ENCODE measurements at regions not wholly inside any gene's neighbourhood (a gene's known extent, or its start where the extent isn't known, plus 50 kb on each side); places are given as distances from the start of the nearest gene placed in this dataset.

DNA sequence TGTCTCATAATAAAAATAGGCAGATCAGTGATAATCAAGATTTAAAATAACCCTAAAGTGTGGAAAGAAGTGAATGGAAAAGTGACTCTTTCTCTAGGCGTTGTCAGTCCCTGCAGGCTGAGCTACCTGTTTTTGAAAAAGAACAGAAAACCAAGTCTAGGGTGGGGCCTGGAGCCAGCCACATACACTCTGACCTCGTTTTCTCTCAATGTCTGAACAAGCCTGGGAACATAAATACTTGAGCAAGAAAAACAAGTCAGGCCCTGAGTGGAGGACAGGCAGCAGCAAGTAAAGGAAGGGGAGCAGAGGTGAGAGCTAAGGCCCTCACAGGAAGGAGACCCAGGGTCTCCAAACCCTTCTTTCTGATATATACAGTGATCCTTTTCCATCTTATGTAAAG lies 91.7 kb upstream of the HPF1 start:
- Histone ChIP-seq H3K27ac (no peak overlapping the region), H3K9me3 (no peaks in the 10 kb centered on the region), H3K4me3 (no peak overlapping the region), H3K4me1 (no peaks in the 10 kb centered on the region), H3K27me3 (no peaks in the 10 kb centered on the region), H3K36me3 (no peaks in the 10 kb centered on the region)
- no peak for TF ChIP-seq POLR2A (IDR thresholded peaks at IDR 0.05)
- TF ChIP-seq, protein P1, sequence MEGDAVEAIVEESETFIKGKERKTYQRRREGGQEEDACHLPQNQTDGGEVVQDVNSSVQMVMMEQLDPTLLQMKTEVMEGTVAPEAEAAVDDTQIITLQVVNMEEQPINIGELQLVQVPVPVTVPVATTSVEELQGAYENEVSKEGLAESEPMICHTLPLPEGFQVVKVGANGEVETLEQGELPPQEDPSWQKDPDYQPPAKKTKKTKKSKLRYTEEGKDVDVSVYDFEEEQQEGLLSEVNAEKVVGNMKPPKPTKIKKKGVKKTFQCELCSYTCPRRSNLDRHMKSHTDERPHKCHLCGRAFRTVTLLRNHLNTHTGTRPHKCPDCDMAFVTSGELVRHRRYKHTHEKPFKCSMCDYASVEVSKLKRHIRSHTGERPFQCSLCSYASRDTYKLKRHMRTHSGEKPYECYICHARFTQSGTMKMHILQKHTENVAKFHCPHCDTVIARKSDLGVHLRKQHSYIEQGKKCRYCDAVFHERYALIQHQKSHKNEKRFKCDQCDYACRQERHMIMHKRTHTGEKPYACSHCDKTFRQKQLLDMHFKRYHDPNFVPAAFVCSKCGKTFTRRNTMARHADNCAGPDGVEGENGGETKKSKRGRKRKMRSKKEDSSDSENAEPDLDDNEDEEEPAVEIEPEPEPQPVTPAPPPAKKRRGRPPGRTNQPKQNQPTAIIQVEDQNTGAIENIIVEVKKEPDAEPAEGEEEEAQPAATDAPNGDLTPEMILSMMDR (IDR thresholded peaks at IDR 0.05), result no peak
- DNase-seq, result no peak
- intact Hi-C loops (cut with DNase I; ENCODE audit: low total_unique reads), result no loop called here

DNA sequence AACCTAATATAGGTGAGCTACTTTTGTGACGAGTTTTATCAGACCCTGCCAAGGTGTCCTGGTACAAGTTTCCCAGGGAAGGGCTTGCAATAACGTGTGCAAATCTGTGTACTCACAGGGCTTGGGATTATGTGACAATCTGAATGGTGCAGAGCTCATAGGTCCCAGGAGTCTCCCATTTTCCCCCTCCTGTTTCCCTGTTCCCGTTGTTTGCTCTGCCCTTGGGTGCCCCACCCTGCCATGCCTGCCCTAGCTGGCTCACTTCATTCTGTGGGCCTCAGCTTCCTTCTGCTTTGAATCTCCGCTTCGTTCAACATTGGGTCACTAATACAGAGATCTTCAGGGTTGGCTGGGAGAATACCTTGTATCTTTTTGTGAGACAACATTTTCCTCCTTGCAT lies 90.3 kb upstream of the HPF1 start:
- Histone ChIP-seq H3K27me3 (no peaks in the 10 kb centered on the region), H3K4me3 (no peak overlapping the region), H3K27ac (no peak overlapping the region), H3K4me1 (no peaks in the 10 kb centered on the region), H3K36me3 (no peaks in the 10 kb centered on the region), H3K9me3 (no peaks in the 10 kb centered on the region)
- no peak for DNase-seq
- TF ChIP-seq POLR2A (IDR thresholded peaks at IDR 0.05), result no peak
- TF ChIP-seq, protein P1 (IDR thresholded peaks at IDR 0.05), result no peak
- intact Hi-C loops (cut with DNase I; ENCODE audit: low total_unique reads), result no loop called here

DNA sequence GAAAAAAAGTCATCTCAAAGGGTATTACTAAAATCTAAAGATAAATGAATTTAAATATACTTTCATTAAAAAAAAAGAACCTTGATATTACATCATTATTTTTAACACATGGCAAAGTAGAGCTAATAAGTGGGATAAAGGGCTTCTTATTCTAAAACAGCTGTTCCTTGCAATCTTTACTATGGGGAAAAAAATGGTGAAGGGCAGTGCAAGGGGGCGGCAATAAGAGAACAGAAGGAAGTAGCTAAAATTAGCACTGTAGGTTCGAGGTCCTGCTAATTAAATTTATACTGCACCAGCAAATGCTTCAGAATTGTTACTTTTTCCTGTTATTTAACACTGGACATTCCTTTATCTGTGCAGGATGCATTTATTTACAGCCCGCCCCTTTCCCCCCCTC lies 89.4 kb upstream of the HPF1 start:
- H3K27me3 ChIP-seq, result no peaks in the 10 kb centered on the region
- H3K36me3 ChIP-seq, result no peaks in the 10 kb centered on the region
- no peaks in the 10 kb centered on the region for H3K9me3 ChIP-seq
- H3K4me1 ChIP-seq, result no peaks in the 10 kb centered on the region
- DNase-seq, result no peak
- H3K4me3 ChIP-seq, result no peak overlapping the region
- no peak for TF ChIP-seq POLR2A (IDR thresholded peaks at IDR 0.05)
- TF ChIP-seq, protein P1 (IDR thresholded peaks at IDR 0.05), result no peak
- H3K27ac ChIP-seq, result no peak overlapping the region
- intact Hi-C loops (cut with DNase I; ENCODE audit: low total_unique reads), result no loop called here

DNA sequence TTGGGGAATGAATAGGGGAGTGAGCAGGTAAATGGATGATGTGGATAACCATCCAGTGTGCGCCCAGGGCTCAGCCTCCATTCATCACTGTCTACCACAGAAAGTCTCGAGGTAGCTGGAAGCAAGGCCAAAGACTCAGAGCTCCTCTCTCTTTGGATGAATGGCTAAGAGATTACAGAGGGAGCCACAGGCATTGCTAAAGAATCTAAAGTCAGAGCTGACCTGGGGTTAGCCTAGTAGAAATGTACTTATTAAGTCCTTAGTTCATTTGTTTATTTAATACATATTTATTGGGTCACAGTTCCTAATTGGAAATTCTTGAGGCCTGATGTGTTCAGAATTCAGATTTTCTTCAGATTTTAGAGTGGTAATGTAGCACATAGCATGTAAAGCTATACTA lies 88.7 kb upstream of the HPF1 start:
- no peak for DNase-seq
- intact Hi-C loops (cut with DNase I; ENCODE audit: low total_unique reads), result no loop called here
- no peak for TF ChIP-seq POLR2A (IDR thresholded peaks at IDR 0.05)
- TF ChIP-seq, protein P1 (IDR thresholded peaks at IDR 0.05), result no peak
- Histone ChIP-seq H3K27me3 (no peaks in the 10 kb centered on the region), H3K27ac (no peak overlapping the region), H3K36me3 (no peaks in the 10 kb centered on the region), H3K4me3 (no peak overlapping the region), H3K9me3 (no peaks in the 10 kb centered on the region), H3K4me1 (no peaks in the 10 kb centered on the region)

DNA sequence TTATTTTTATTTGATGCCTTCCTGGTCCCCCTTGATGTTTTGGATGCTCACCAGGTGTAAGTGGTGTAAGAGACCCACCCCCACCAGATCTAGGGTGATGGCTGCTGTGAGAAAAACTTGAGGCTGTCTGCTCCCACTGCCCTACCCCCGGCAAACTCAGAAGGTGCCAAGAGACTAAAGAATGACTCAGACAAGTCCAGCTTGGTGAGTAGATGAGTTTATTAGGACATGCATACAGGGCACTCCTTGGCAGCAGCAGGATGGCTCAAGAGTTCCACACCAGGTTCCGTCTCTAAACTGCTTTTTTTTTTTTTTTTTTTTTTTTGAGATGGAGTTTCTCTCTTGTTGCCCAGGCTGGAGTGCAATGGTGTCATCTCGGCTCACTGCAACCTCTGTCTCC lies 84.0 kb upstream of the HPF1 start:
- Histone ChIP-seq H3K4me3 (no peak overlapping the region), H3K4me1 (no peaks in the 10 kb centered on the region), H3K9me3 (no peaks in the 10 kb centered on the region), H3K27ac (no peak overlapping the region), H3K36me3 (no peaks in the 10 kb centered on the region), H3K27me3 (no peaks in the 10 kb centered on the region)
- no peak for DNase-seq
- intact Hi-C loops (cut with DNase I; ENCODE audit: low total_unique reads), result no loop called here
- TF ChIP-seq, protein P1 (IDR thresholded peaks at IDR 0.05), result no peak
- TF ChIP-seq POLR2A (IDR thresholded peaks at IDR 0.05), result no peak
